GM06990 (cell line): ENCODE measurements at regions not wholly inside any gene's neighbourhood (a gene's known extent, or its start where the extent isn't known, plus 50 kb on each side); places are given as distances from the start of the nearest gene placed in this dataset.

Experiments
- DNase-seq: peaks from one replicate; pipeline ENCODE4 v3.0.0-alpha.2; 2011; ENCODE audit not compliant: insufficient read length; ENCODE audit errors: extremely low read depth
- H3K27me3 ChIP-seq: replicated peaks from 2 replicates; pipeline ENCODE4 v1.6.0; 2011; ENCODE audit warnings: low read length; ENCODE audit not compliant: control insufficient read depth, insufficient read depth
- H3K36me3 ChIP-seq: 2 replicates; pipeline ENCODE4 v1.5.1; 2011; ENCODE audit warnings: low read length; ENCODE audit not compliant: control insufficient read depth, insufficient read depth
- H3K4me3 ChIP-seq: replicated peaks from 2 replicates; pipeline ENCODE4 v1.5.1; 2011; ENCODE audit warnings: low read depth, mild to moderate bottlenecking, control low read depth, low read length
- TF ChIP-seq, protein P1 (sequence below): IDR thresholded peaks from 2 replicates; pipeline ENCODE4 v1.5.1; 2011; ENCODE audit warnings: low read length, control low read depth, mild to moderate bottlenecking, inconsistent platforms; ENCODE audit not compliant: insufficient read depth, poor library complexity, severe bottlenecking

DNA sequence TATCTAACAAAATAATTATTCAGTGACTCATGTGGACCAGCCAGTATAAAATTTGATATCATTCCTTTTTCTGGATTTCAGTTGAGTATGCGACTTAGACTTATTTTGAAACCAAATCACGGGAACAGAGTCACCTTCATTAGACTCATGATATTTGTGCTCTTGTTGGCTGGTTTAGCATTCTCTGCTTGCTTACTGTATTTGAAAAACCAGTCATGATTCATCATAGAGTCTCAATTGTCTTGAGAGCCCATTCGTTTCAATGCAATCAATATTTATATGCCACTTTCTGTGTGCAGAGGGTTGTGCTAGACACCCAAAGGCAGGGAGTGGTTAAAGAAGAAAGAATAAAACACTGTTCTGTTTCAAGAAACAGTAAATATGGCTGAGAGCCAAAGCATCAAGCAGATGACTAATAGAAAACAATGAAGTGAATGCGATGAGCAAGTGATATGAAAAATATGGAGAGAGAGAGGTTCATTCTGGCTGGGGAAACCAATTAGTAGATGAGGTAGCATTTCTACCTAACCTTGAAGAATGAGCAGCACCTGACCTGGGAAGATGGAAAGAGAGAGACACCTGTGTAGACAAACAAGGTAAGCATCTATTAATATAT lies 99.6 kb upstream of the MBNL2 start:
- H3K36me3 ChIP-seq, result no peaks in the 10 kb centered on the region
- TF ChIP-seq, protein P1, sequence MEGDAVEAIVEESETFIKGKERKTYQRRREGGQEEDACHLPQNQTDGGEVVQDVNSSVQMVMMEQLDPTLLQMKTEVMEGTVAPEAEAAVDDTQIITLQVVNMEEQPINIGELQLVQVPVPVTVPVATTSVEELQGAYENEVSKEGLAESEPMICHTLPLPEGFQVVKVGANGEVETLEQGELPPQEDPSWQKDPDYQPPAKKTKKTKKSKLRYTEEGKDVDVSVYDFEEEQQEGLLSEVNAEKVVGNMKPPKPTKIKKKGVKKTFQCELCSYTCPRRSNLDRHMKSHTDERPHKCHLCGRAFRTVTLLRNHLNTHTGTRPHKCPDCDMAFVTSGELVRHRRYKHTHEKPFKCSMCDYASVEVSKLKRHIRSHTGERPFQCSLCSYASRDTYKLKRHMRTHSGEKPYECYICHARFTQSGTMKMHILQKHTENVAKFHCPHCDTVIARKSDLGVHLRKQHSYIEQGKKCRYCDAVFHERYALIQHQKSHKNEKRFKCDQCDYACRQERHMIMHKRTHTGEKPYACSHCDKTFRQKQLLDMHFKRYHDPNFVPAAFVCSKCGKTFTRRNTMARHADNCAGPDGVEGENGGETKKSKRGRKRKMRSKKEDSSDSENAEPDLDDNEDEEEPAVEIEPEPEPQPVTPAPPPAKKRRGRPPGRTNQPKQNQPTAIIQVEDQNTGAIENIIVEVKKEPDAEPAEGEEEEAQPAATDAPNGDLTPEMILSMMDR, result no peak
- no peak overlapping the region for H3K4me3 ChIP-seq
- no peaks in the 10 kb centered on the region for H3K27me3 ChIP-seq
- no peak for DNase-seq

DNA sequence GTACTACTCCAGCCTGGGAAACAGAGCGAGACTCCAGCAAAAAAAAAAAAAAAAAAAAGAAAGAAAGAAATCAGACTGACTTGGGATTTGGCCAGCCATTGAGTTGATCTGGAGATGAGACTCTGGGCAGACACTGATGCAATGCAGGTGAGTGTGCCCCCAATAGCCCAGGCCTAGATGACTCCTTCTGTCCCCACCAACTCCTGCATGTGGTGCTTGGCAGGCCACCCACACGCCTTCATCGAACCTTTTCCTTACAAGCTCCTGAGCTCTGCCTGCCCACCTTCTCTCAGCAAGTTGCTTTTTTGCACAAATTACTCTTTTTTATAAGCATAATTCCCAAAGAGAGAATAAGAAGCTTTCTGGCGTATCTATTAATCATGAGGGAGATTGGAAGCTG lies 97.9 kb upstream of the MBNL2 start:
- DNase-seq, result no peak
- Histone ChIP-seq H3K36me3 (no peaks in the 10 kb centered on the region), H3K27me3 (no peaks in the 10 kb centered on the region), H3K4me3 (no peak overlapping the region)
- TF ChIP-seq, protein P1, result no peak

DNA sequence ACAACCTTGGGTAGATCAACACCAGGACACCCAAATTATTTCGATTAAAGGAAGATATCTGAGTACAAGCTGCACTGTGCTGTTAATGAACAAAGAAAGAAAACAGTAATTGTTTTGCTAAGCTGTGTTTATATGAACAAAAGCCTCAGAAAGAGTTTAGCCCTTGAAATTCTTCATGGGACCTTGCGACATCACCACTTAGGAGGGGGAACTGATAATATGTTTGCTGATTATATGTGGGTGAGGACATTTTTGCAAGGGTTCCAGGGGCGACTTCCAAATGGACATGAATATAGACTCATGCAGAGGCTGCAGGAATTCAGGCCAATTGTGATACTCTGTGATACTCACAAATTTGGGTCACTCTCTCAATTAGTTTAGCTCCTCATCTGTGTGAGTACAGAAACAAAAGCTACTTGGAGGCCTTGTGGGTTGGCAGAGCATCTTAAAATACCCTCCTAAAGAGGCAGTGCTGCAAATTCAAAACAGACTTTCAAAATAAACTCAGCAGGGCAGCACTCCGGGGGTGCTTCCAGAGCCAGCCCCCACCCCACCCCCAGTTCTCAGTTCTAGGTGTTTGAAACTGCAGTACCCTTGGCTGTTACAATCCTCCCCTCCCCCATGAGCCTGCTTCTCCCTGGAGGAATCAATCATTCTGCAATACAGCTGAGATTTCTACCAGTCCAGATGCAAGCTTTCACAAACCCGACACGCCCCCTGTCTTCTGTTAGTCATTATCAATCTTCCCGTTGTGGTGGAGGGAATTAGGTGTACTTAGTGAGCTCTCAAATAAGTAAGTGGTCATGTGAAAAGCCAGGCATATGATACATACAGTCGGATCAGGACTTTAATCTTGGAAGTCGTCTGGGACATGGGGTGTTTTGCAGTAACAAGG lies 97.0 kb upstream of the MBNL2 start:
- Histone ChIP-seq H3K27me3 (no peaks in the 10 kb centered on the region), H3K4me3 (peak overlapping the region; percentile 2; the same call in 1 of the 2 replicates), H3K36me3 (no peaks in the 10 kb centered on the region)
- DNase-seq, result peak; percentile 61
- TF ChIP-seq, protein P1, result peak; percentile 18

DNA sequence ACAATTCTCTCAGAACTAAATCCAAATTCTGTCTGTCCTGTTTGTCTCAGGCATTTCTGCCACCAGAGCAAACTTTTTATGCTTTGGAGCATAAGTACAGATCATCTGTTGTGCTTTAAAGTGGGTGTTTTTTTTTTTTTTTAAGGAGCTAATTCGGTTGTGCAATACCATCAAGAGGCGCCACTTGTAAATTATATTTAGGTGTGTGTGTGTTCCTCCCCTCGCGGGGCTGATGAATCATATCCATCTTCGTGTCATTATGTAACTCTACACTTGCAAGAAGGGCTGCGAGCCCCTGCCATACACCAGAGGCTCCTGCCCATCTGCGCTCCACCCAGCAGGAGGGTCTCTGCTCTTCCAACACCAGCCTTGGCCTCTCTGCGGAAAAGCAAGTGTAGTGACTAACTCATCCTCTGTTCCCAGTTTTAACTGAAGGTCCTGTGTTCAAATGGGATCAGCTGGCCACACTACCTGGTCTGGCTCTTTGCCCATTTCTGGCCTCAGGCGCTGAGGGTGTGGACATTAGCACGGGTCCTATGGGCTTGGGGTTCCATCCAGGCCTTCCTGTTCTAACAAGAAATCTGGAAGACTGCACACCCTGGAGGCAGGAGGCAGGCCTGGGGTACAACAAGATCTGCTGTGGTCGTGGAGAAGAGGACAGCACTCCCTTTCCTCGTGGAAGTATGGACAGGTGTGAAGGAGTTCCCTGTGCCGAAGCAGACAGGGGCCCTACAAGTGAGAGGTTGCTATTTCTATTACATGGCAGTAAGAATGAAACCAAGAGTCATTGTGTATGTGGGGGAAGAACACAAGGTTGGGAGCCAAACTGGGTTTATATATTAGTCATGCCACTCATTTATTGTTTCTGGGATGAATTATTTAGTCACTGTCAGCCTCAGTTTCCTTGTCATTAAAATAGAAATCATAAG lies 96.1 kb upstream of the MBNL2 start:
- H3K27me3 ChIP-seq, result no peaks in the 10 kb centered on the region
- H3K4me3 ChIP-seq, result peak overlapping the region; percentile 6; the same call in 1 of the 2 replicates
- peak; percentile 56 for DNase-seq
- TF ChIP-seq, protein P1, result no peak
- no peaks in the 10 kb centered on the region for H3K36me3 ChIP-seq

DNA sequence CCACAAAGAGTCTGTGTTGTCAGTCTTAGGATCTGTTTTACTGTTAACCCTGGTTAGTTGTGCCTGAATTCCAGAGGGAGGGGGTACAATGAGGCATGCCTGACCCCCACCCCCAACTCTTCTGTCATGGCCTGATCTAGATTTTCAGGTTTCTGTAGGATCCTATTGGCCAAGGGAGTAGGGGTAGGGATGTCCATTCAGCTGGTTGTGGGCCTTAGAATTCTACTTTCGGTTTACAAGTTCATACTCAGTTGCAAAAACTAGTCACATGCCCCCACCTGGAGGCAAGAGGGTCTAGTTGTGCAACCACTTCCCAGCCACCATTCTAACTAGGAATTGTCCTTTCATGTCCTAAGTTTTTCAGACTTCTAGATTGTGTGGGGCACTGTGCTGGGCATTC lies 94.3 kb upstream of the MBNL2 start:
- no peak for DNase-seq
- Histone ChIP-seq H3K36me3 (no peaks in the 10 kb centered on the region), H3K4me3 (no peak overlapping the region), H3K27me3 (no peaks in the 10 kb centered on the region)
- TF ChIP-seq, protein P1, result no peak
